Stimulated activated CD4-positive, alpha-beta T cell treated with anti-CD3 and anti-CD28 coated beads, Interleukin-2, amount 100 ng/mL, for 24 hours (primary cell): ENCODE measurements at regions not wholly inside any gene's neighbourhood (a gene's known extent, or its start where the extent isn't known, plus 50 kb on each side); places are given as distances from the start of the nearest gene placed in this dataset.
A peak's percentile ranks its signal among the peaks of the same experiment; 100 is the strongest.
"Not testable (repeated sequence)": the region's sequence is repeated elsewhere in the genome, so short reads cannot be mapped to it uniquely, and the experiment has no call there.

Experiments
- DNase-seq, 2 donors: peaks; one replicate each; pipeline ENCODE4 v3.0.0-alpha.2; 2020

DNA sequence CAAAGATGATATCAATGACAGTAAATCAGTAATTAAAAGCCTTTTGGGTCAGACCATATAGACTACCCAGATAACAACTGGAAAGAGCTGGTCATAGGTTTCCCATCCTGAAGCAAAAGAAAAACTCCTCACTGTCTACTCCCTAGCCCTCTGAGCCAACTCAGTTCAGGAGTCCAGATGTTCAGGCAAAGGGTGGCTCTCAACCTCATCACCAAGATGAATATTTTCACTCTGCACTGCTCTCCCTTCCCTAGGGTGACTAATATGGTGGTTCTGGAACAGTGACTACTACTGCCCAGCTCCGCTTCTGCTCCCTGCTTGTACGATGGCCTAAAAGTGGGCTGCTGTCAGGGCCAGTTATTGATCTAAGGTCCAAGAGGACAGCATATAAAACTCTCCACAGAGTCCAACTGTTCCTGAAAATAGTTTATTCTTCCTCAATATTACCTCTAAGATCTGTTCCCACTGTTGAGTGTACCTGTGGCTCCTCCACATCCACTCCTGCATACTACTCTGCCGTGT is 263.4 kb upstream of the SLC30A5 start:
- DNase-seq, result no peak

DNA sequence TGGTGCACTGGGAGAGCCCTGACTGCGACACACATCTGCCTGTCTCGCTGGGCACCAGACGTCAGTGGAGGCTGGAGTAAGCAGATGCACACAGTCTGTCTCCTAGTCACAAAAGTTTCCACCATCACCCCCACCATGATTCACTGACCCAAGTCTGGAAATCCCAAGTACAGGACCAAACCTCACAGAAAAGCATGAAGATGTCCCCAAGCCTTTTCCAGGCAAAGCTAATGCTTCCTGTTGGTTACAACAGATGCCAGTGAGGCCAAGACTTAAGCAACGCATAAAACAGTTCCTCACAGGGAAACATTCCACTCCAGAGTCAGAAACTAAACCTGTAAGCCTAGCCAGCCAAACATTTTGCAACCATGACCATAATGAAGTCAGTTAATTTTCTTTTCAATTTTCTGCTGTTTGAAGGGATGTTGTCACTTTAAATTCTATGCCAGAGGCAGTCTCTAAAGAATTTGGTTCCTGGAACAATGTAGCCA is 259.3 kb upstream of the SLC30A5 start:
- no peak for DNase-seq

DNA sequence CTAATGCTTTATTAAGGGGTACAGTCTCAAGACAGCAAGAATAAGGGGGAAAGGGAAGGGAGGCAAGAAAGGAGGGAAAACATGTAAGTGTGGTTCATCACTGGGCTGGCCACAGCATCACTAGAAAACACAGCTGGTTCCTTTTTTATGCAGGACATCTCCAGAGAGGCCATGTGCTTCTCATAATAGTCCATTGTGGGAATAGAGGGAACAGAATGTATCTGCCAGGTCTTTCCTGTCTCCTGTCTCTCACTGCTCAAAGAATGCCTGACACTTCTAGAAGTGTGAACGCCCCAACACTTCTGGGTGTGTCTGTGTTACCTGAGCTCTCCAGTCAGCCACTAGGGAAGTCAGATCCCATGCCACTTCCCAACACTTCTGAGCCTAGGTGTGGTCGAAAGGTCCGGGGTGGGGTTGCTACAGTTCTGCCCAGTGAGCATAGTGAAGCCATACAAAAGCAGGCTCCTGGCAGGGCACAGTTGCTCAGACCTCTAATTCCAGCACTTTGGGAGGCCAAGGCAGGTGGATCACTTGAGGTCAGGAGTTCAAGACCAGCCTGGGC is 255.6 kb upstream of the SLC30A5 start:
- DNase-seq, result no peak

DNA sequence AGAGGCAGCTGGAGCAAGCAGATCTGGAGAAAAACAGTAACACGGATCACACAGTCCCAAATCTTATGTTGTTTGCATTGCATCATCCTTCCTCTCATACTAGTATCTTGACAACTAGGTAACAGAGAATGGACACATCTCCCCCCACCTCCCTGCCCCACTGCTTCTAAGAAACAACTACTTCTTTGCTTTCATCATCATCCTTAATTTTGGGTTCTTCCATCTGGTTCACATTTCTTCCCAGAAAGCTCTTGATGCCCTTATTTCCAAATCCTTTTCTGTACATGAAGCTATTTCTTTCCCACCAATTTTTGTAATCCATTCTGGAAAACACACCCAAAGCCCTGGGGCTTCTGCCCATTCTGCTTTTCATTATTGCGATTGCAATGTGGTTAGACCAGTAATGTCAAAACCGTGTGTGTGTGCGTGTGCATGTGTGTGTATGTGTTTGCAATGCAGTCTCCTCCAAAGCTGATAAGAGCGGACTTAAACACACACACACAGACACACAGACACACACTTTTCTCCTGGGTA is 254.7 kb upstream of the SLC30A5 start:
- no peak for DNase-seq

DNA sequence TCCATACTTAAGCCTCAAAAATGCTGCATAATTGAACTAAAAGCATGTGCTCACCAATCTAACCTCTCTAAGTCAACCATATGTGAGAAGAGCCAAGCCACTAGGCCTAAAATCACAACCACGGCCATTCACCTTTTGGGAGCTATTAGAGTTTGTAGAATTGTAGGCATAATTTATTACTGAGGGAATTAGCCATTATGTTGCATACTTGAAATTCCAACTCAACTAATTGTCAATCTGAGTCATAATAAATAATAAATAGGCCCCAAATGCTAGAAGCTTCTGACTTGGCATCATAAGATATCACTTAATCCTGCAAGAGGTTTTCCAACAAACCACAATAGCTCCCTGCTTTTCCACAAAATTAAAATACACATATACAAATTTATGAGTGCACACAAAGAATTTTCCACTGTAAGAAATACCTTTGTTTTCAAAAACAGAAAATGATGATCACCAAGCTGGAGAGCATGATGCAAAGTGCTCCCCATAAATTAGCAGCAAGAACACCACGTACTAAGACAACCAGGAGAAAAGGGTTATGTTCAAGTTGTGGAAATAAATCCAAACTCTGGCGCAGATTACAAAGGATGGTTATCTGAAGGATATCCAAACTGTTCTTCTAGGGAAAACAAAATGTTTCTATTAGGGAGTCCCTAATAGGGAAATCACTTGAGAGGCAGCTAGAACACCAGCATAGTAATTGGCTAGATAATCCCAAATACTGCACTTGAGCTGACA is 250.0 kb upstream of the SLC30A5 start:
- no peak for DNase-seq

DNA sequence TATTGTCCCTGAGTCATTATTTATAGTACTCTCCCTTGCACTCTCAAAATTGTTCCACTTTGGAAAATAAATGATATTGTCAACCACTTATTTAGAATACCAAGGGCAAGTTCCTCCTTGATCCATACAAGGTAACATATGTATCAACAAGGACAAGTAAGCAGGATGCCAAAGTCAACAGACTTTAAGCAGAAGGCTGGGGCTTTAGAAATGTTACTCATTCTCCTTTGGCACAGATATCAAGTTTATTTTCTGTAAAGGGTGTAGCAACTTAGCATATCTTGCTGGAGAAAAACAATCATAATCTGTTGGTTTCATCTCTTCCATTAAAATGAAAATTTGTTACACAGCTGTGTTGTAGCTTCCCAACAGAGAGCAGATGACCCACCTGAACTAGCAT is 248.7 kb upstream of the SLC30A5 start:
- no peak for DNase-seq

DNA sequence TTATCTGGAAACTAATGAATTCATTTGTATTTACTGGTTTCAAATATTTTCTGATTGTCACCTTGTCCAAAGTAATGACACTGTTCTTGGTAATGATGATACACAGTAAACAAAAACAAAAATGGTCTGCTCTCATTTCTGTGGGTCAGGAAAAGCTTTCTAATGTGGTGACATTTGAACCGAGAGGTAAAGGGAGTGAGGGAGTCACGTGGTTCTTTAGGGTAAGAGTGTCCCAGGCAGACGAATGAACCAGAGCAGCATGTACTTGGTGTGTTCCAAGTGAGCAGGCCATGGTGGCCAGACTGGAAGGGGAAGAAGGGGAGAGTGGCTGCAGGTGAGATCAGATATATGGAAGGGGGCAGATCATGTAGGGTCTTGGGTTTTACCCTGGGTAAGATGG is 247.0 kb upstream of the SLC30A5 start:
- no peak for DNase-seq

DNA sequence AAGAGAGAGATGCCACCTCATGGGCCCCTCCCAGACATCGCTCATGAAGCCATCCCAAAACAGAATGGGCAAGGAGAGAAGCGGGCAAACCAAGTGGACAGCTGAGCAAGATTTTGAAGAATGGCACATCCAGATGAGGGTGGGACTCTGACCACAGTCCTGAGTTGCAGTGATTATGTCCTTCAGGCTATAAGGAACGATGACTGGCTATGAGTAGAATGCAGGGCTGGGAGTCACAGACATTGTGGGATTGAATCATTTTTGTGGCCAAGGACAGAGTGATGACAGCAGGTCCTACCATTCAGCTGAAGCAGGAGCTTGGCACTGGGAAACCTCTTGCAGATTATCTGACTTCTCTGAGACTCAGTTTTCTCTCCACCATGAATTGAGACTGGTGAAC is 245.7 kb upstream of the SLC30A5 start:
- DNase-seq, result no peak

DNA sequence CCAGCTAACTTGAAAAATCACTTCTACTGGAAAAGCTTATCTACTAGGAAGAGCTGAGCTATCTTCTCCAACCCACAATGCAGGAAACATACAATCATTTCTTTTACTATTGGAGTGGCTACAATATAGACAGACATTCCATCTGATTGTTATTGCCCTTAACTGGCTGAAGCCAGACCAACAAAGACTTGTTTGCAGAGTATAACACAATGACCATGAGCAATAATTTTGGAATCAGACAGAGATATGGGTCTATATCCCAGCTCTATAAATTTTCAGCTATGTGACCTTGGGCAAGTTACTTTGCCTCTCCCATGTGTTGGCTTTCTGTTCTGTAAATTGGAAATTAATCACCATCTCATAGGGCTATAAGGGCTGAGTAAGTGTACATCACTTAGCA is 244.7 kb upstream of the SLC30A5 start:
- DNase-seq, result no peak

DNA sequence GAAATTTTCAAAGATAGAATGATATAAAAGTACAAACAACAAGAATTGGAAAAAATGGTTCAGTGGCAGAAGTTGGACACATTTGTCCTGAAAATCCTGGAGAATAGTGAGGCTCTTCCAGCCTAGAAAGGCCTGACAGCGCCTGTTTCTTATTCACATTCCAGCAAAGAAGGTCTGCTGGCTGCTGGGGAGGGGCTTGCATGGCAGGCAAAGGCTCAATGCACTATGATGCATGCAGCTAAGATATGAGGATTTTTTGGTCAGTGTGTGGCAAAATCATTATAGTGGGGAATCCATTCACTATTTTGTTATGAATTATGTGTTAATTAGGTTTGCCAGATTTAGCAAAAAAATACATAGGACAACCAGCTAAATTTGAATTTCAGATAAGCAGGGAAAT is 243.9 kb upstream of the SLC30A5 start:
- no peak for DNase-seq

DNA sequence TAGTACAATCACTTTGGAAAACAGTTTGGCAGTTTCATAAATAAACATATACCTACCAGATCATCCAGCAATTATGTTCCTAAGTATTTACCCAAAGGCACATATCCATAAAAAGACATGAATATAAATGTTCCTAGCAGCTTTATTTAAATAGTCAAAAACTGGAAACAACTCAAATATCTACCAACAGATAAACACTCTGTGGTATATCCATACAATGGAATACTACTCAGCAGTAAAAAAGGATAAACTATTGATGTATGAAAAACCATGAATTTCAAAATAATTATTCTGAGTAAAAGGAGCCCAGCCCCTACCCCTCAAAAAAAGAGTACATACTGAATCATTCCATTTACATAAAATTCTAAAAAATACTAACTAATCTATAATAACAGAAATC is 232.7 kb upstream of the SLC30A5 start:
- DNase-seq, result no peak

DNA sequence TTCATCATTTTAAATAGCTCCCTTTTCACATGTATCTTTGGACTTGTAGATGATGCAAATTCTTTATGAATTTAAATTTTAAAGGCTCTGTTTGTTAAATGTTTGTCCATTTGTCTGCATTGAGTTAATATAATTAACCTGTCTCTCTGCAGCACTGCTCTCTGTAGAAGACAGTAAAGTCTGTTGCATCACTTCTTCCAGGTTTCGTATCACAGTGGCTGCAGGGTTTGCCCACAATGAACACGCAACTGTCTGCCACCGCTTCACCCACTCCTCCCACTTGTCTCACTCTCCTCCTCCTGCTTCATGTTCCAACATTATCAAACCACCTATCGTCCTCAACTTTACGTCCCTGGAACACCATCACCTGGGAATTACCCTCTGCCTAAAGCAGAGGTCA is 231.3 kb upstream of the SLC30A5 start:
- DNase-seq, result no peak

DNA sequence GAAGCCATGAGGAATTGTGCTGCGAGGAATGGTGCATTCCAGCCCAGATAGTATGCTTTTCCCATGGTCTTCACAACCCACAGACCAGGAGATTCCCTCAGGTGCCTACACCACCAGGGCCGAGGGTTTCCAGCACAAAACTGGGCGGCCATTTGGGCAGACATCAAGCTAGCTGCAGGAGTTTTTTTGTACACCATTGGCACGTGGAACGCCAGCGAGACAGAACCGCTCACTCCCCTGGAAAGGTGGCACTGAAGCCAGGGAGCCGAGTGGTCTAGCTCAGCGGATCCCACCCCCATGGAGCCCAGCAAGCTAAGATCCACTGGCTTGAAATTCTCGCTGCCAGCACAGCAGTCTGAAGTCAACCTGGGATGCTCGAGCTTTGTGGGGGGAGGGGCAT is 228.6 kb upstream of the SLC30A5 start:
- not testable (repeated sequence) for DNase-seq

DNA sequence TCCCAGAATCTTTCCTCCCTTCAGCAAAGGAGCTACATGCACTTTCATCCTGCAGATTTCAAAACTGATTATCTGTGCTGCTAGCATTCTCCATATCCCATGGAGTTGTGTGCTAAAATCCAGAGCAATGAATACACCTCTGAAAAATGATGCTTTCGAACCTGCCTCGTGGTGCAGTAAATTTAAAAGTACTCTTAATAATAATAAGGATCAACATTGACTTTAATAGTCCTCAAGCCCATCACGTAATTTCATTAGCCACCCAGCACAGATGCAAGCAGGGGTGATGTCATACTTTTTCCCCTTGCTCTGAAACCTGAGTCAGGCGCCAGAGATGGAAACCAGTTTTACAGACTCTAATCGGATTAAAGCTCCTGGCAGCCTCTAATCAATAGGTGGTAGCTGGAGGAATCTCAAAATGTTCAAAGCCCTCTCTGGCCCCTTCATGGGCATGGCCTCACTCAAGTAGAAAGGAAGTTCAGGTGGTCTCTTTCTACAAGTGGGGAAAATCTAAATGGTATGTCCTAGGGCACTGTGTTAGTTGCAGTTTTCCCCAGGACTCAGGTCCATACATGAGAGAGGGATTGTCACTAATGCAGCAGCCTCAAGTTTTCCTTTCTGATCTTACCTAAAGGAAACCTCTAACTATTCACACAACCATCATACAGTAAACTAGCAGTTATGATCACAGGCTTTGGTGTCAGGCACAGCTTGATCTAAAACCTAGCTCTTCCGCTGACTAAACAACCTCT is 221.6 kb upstream of the SLC30A5 start:
- DNase-seq, result no peak

DNA sequence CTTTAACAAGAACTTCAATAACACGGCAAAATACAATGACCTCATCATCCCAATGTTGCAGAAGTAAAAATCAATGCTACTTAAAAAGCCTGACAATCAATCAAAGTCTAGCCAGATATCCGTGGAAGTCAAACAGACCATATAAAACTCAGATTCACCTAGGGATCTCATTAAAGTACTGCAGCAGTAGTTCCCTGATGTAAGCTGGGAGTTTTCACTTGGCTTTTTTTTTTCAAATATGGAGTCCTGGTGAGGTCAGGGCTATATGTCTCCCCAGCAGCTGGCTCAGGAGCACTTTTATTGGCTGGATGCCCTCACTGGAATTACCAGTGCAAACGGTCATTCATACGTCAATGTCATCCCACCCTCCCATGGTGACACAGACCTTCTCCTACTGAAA is 220.6 kb upstream of the SLC30A5 start:
- no peak for DNase-seq

DNA sequence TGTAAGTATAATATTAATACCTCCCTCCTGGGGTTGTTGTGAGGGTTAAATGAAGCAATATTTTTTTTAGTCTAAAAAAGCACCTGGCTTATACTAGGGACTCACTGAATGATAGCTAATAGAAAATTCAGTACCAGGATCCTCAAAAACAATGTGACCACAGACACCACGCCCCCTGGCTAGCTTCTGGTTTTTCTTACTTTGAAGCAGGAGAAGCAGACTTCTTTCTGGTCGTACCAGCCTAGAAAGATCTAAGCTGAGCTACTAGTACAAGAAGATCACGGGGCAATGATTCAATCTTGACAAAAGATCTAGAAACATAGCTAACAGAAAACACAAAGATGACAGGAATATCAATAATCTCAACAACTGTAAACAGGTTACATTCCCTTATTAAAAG is 218.5 kb upstream of the SLC30A5 start:
- DNase-seq, result peak; percentile 5 to 20

DNA sequence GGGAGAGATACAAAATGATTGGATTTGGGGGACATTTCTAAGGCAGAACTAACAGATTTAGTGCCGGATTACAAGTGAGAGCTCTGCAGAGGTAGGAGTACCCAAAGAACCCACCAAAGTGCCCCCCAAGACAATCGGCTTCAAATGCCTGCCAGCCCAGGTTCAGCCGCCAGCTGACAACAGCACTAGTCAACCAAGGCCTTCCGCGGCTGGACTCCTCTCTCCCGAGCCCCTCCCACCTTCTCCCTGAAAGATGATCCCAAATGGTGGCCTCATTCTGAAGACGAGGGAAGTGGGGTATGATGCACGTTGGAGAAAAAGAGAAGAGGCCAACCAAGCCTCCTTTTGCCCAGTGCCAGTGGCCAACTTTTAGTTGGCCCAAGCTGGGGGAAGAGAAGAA is 210.4 kb upstream of the SLC30A5 start:
- DNase-seq, result no peak

DNA sequence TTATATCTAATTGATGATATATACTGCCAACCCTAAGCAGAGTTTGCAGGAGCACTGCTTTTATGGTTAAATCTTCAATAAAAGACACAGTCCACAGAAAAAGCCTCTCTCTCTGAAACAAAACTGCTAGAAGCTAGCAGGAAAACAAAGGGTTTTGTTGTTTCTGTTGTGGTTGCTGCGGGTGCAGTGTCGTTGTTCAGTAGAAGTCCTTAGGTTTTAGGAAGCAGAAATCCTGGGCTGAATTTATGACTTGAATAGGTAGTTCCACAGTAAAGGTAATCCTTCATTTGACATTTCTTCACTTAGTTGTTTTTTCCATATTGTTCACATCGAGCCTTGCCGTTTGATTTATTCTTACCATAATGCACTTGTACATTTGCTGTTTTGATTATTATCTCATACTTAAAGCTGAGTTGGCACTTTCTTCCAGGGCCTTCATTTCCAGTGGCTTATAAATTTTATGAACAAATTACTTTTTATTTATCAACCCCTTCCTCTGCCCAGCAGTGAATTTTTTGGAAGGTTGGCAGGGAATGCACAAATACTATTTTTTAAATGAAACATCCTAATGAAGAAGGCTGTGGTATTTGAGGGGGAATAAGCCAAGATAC is 209.6 kb upstream of the SLC30A5 start:
- no peak for DNase-seq

DNA sequence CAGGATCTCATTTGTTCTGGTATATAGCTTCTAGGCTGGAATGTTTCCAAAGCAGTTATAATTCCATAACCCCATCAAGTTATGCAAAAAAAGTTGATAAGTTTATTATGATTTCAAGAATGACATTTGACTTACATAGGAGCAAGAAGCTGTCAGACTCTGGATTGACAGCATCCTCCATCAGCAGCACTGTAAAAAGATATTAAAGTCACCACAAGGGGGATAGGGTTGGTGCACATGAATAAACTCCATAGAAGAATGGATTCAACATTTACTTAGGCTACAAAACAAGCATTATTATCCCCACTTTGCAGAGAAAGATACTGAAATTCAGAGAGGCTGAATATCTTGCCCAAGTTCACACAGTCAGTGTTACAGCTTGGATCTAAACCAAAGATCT is 208.9 kb upstream of the SLC30A5 start:
- DNase-seq, result no peak

DNA sequence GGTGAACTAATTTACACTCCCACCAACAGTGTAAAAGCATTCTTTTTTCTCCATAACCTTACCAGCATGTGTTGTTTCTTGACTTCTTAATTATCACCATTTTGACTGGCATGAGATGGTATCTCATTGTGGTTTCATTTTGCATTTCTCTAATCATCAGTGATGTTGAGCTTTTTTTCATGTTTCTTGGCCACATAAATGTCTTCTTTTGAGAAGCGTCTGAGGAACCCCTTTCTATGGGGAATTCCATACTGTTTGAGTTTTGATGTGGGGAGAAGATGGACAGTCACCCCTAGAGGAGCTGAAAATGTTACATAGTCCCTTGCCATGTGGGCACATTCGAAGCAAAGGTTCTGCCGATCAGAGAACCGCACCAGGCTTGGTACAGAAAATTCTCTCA is 207.0 kb upstream of the SLC30A5 start:
- no peak for DNase-seq

DNA sequence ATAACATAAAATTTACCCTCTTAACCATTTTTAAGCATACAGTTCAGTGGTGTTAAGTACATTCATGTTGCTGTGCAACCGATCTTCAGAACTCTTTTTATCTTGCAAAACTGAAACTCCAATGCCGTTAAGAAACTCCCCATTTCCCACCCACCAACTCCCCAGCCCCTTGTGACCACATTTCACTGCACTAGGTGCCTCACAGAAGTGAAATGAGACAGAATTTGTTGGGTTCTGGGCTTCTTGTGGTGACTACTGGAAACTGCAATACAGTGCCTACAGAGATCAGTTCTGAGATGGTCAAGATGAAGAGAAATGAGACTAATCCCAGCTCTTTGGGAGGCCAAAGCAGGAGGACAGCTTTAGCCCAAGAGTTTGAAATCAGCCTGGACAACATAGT is 202.1 kb upstream of the SLC30A5 start:
- peak; percentile 8 to 22 for DNase-seq

DNA sequence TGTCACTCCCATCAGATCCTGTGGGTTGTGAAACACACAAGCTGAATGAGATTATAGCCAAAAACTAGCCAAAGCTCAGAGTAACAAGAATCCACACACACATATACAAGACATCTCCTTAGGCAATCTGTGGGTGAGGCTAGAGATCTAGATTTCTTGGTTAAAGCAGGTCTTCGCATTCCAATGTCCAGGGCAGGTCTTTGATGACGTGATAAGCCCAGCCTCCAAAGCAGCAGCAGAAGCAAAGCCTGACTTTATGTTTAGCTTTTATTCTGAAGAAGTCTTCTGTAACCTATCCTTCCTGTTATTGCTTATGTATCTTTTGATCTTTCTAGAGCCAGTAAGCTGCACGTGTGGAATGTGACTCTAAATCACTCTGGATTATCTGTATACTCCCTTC is 199.1 kb upstream of the SLC30A5 start:
- DNase-seq, result no peak

DNA sequence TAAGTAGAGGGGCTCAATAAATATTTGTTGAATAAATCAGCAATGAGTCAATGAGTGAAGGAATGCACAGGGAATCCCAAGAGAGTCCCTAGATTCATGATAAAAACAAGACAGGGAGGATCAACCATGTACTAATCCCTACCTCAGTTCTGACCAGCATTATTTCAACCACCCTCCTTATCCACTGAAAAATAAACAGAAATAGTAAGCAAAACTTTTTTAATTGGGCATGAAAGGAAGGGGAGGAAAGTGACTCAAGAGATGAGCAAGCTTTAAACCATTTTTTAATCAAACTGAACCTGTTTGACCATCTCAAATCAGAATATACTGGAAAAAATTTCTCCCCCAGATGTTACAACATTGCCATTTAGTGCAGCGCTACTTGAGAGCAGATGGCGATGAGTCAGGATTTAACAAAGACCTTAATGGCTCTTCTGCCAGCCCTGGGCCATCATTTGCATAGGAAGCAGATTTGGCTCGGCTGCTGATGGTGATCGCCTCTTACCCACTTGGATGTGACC is 194.8 kb upstream of the SLC30A5 start:
- no peak for DNase-seq
